Thyroid gland (tissue), 4 donors: ENCODE measurements at regions not wholly inside any gene's neighbourhood (a gene's known extent, or its start where the extent isn't known, plus 50 kb on each side); places are given as distances from the start of the nearest gene placed in this dataset.
A peak's percentile ranks its signal among the peaks of the same experiment; 100 is the strongest.

ENCODE experiments used
- DNase-seq, 2 donors: peaks; one replicate each; pipeline ENCODE4 v3.0.0-alpha.2; 2019
- H3K27ac ChIP-seq, 3 donors: fragments of 200-600 bp; sonication (generic); 1 replicate in 2 of 3; 2 replicates in 1 of 3; pipeline ENCODE4 v1.5.1; 2016 to 2019; ENCODE audit warnings: mild to moderate bottlenecking in 1 of 3, moderate library complexity in 1 of 3
- H3K27me3 ChIP-seq: fragments of 200-600 bp; sonication (generic); one replicate; pipeline ENCODE4 v1.5.1; 2019
- H3K36me3 ChIP-seq, 2 donors: fragments of 200-600 bp; sonication (generic); one replicate each; pipeline ENCODE4 v1.5.1; 2016 to 2019
- H3K4me1 ChIP-seq, 2 donors: fragments of 200-600 bp; sonication (generic); one replicate each; pipeline ENCODE4 v1.5.1; 2017 to 2019
- H3K4me3 ChIP-seq, 3 donors: fragments of 200-600 bp; sonication (generic); replicated peaks in 1 of 3; 1 replicate in 2 of 3; 2 replicates in 1 of 3; pipeline ENCODE4 v1.5.1; 2016; ENCODE audit warnings: mild to moderate bottlenecking in 1 of 3
- H3K9me3 ChIP-seq: fragments of 200-600 bp; sonication (generic); one replicate; pipeline ENCODE4 v1.5.1; 2017
- POLR2A ChIP-seq, 2 donors: fragments of 450-650 bp; IDR thresholded peaks; one replicate each; pipeline ENCODE4 v1.6.1; 2017; ENCODE audit warnings: antibody characterized with exemption in 2 of 2, mild to moderate bottlenecking in 2 of 2, moderate library complexity in 1 of 2
- WGBS, 2 donors: methylation state at CpG; one replicate each; pipeline ENCODE4 v1.1.5; 2017; 5-methylcytosine and 5-hydroxymethylcytosine counted together
- intact Hi-C: fragments of 100-400 bp; cut with DNase I; formaldehyde crosslinking; loops from one replicate; pipeline ENCODE4 v1.15.1; 2023
- TF ChIP-seq, protein P1 (sequence below), 6 experiments: fragments of 200-600 bp in 3 of 6; fragments of 450-650 bp in 3 of 6; sonication (generic) in 3 of 6; IDR thresholded peaks; one replicate each; pipeline ENCODE4 v1.5.1; 2016 to 2019; ENCODE audit warnings: antibody characterized with exemption in 6 of 6, mild to moderate bottlenecking in 2 of 6, inconsistent platforms in 1 of 6, moderate library complexity in 1 of 6

DNA sequence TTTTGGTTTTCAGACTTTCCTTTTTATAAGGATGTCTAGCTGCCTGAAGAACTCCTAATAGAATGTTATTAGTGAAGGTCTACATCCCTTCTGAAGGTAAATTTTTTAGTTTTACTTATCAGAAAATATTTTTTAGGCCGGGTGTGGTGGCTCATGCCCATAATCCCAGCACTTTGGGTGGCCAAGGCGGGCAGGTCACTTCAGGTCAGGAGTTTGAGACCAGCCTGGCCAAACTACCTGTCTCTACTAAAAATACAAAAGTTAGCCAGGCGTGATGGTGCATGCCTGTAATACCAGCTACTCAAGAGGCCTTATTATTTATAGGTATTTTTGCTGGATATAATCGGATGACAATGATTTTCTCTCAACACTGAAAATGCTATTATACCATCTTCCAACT, 181.9 kb upstream of the KCNK2 start:
- H3K9me3 ChIP-seq: no peaks in the 10 kb centered on the region
- no peaks in the 10 kb centered on the region for H3K36me3 ChIP-seq
- no peak overlapping the region for H3K4me3 ChIP-seq
- peak overlapping the region; percentile 36 to 79 (median 70) for H3K27ac ChIP-seq
- peak; percentile 79 to 83 for DNase-seq
- H3K27me3 ChIP-seq: no peaks in the 10 kb centered on the region
- intact Hi-C loops: no loop called here
- 33 to 41% methylated on average over 4 of the region's 4 CpGs for WGBS, 2 donors
- peaks cover 40% of the 10 kb centered on the region in 2 donors for H3K4me1 ChIP-seq
- TF ChIP-seq, protein P1, sequence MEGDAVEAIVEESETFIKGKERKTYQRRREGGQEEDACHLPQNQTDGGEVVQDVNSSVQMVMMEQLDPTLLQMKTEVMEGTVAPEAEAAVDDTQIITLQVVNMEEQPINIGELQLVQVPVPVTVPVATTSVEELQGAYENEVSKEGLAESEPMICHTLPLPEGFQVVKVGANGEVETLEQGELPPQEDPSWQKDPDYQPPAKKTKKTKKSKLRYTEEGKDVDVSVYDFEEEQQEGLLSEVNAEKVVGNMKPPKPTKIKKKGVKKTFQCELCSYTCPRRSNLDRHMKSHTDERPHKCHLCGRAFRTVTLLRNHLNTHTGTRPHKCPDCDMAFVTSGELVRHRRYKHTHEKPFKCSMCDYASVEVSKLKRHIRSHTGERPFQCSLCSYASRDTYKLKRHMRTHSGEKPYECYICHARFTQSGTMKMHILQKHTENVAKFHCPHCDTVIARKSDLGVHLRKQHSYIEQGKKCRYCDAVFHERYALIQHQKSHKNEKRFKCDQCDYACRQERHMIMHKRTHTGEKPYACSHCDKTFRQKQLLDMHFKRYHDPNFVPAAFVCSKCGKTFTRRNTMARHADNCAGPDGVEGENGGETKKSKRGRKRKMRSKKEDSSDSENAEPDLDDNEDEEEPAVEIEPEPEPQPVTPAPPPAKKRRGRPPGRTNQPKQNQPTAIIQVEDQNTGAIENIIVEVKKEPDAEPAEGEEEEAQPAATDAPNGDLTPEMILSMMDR (IDR thresholded peaks at IDR 0.05): no peak
- no peak for TF ChIP-seq POLR2A (IDR thresholded peaks at IDR 0.05)

DNA sequence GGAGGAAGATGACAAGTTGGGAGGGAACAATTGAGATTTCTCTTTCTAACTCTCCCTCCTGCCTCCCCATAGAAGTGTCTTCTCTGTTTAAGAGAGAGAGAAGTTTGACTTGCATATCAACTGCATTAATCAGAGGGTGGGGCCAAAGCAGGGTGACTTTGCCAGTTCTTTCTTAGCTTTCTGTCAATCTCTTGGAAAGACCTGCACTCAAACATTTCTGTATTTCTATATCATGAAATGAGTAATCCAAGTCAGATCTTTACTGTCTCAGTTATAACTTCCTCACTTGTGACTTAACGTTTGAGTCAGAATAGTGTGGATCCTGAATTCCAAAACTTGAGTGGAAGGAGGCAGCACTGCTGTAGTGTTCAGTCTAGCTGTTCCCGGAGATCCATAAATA, 180.8 kb upstream of the KCNK2 start:
- intact Hi-C loops: no loop called here
- H3K36me3 ChIP-seq: no peaks in the 10 kb centered on the region
- 68 to 77% methylated on average over 2 of the region's 2 CpGs for WGBS, 2 donors
- no peak overlapping the region for H3K4me3 ChIP-seq
- no peaks in the 10 kb centered on the region for H3K27me3 ChIP-seq
- no peaks in the 10 kb centered on the region for H3K9me3 ChIP-seq
- peak in 1 of 2 donors; percentile 7 for DNase-seq
- no peak for TF ChIP-seq POLR2A (IDR thresholded peaks at IDR 0.05)
- TF ChIP-seq, protein P1 (IDR thresholded peaks at IDR 0.05): no peak
- peak overlapping the region; percentile 36 to 79 (median 70) for H3K27ac ChIP-seq
- peaks cover 40% of the 10 kb centered on the region in 2 donors for H3K4me1 ChIP-seq

DNA sequence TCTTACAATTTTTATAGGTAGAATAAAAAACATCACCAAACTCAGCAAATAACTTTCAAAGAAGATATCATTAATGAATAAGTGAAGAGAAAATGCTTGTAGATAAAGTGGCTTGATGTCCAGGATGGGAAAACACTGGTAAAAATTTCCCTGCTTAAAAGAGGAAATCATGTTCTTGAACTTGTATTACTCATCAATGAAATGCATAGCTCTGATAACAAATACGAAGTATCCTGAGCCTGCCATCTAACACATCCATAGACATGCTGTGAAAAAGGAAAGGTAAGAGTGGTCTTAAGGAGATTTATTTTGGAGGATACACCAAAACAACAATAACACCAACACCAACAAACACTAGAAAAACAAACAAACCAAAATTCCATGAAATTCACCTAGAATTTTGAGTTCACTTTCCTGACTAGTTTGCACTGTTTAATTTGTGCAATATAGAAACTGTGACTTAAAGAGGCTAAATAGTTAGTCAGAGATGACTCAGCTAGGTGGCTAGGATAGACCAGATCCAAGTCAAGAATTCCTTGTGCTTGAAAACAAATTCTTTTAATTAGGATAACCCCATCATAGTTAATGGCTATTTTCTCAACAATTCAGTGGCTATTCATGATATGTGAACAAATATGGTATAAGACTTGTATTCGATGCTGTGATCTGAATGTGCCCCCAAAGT, 179.8 kb upstream of the KCNK2 start:
- TF ChIP-seq POLR2A (IDR thresholded peaks at IDR 0.05): no peak
- TF ChIP-seq, protein P1 (IDR thresholded peaks at IDR 0.05): no peak
- H3K27ac ChIP-seq: peak overlapping the region; percentile 36 to 79 (median 70)
- H3K9me3 ChIP-seq: no peaks in the 10 kb centered on the region
- H3K4me3 ChIP-seq: no peak overlapping the region
- WGBS, 2 donors: 82 to 93% methylated on average over 2 of the region's 2 CpGs
- DNase-seq: no peak
- peaks cover 37 to 40% of the 10 kb centered on the region in 2 donors for H3K4me1 ChIP-seq
- no peaks in the 10 kb centered on the region for H3K27me3 ChIP-seq
- intact Hi-C loops: no loop called here
- H3K36me3 ChIP-seq: no peaks in the 10 kb centered on the region

DNA sequence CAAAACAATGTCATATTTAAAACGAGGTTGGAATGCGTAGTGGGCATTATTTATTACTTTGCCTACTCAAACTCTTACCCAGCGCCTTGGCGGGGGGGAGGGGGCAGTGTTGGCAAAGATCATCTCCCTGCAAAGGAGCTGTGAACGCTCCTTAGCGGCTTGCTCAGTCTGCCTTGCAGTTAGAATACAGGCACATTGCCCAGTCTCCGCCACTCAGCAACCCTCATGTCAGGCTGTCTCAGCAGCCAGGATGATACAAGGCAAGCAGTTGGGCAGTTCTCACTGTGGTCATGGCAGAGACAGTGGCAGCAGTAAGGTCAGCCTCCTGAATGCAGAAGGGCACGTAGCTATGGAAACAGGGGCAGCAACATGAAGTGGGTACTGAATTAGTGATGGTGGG, 170.4 kb upstream of the KCNK2 start:
- Histone ChIP-seq H3K4me3 (no peak overlapping the region), H3K9me3 (no peaks in the 10 kb centered on the region), H3K27ac (peak overlapping the region in 1 of 3 donors; percentile 3), H3K4me1 (peaks cover 3 to 4% of the 10 kb centered on the region in 2 donors), H3K36me3 (no peaks in the 10 kb centered on the region), H3K27me3 (no peaks in the 10 kb centered on the region)
- peak; percentile 93 to 97 for DNase-seq
- no peak for TF ChIP-seq POLR2A (IDR thresholded peaks at IDR 0.05)
- TF ChIP-seq, protein P1 (IDR thresholded peaks at IDR 0.05): no peak
- intact Hi-C loops: no loop called here
- WGBS, 2 donors: 45 to 51% methylated on average over 8 of the region's 8 CpGs

DNA sequence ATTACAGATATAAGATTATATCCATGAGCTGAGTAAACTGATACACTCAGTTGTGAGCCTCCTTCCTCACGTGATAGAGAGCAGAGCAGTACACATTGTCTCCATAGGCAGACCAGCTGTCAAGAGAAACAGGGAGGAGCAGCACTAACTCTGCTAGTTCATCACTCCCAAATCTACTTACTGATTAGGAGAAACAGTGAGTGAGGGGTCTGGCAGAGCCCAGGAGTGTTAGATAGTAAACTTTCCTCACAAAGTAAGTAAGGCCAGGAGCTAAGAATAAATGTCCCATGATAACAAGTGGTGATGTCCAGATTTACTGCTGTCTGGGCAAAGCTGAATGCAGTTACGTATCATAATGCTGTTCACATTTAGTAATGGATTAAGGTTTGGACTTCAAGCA, 168.6 kb upstream of the KCNK2 start:
- peaks cover 3 to 4% of the 10 kb centered on the region in 2 donors for H3K4me1 ChIP-seq
- no peak overlapping the region for H3K27ac ChIP-seq
- WGBS, 2 donors: 80 to 84% methylated on average over 2 of the region's 2 CpGs

More for the DNA sequence above, 168.6 kb upstream of the KCNK2 start:
- TF ChIP-seq, protein P1 (IDR thresholded peaks at IDR 0.05): no peak
- TF ChIP-seq POLR2A (IDR thresholded peaks at IDR 0.05): no peak
- Histone ChIP-seq H3K4me3 (no peak overlapping the region), H3K27me3 (no peaks in the 10 kb centered on the region), H3K9me3 (no peaks in the 10 kb centered on the region), H3K36me3 (no peaks in the 10 kb centered on the region)
- no peak for DNase-seq
- intact Hi-C loops: no loop called here
